ENCODE measurements at regions not wholly inside any gene's neighbourhood (a gene's known extent, or its start where the extent isn't known, plus 50 kb on each side); places are given as distances from the start of the nearest gene placed in this dataset.

DNA sequence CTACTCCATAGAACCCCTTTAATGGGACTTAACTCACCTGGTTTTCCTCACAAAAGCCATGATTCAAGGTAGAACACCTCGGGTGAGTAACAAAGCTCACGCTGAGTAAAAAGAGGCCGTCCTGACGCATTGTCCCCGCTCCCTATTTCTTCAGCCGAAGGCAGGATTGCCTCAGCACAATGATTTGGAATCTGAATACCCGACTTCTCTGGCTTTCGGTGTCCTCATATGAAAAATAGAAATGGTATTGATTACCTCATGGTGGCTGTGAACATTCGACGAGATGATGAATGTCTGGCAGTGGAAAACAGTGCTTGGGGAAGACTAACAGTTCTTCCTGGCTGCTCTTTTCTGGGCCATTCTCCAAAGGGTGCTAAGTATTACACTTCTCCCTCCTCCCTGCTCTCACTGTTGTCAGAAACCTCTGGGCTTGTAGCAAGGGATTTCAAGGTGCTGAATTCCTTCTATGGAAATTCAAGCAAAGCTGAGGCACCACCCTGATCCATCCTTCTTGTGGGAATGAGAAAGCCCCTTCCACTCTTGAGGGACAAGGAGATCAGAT lies 148.3 kb downstream of the C1orf94 start:
- TF ChIP-seq, protein P1, sequence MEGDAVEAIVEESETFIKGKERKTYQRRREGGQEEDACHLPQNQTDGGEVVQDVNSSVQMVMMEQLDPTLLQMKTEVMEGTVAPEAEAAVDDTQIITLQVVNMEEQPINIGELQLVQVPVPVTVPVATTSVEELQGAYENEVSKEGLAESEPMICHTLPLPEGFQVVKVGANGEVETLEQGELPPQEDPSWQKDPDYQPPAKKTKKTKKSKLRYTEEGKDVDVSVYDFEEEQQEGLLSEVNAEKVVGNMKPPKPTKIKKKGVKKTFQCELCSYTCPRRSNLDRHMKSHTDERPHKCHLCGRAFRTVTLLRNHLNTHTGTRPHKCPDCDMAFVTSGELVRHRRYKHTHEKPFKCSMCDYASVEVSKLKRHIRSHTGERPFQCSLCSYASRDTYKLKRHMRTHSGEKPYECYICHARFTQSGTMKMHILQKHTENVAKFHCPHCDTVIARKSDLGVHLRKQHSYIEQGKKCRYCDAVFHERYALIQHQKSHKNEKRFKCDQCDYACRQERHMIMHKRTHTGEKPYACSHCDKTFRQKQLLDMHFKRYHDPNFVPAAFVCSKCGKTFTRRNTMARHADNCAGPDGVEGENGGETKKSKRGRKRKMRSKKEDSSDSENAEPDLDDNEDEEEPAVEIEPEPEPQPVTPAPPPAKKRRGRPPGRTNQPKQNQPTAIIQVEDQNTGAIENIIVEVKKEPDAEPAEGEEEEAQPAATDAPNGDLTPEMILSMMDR (IDR thresholded peaks at IDR 0.05), result no peak
- no peak for TF ChIP-seq POLR2A (IDR thresholded peaks at IDR 0.05)

Measured in adrenal gland (tissue), 5 donors.